A549 (cell line): ENCODE measurements at regions not wholly inside any gene's neighbourhood (a gene's known extent, or its start where the extent isn't known, plus 50 kb on each side); places are given as distances from the start of the nearest gene placed in this dataset.

Experiments
- ATAC-seq, 2 experiments: fragments of 200-7000 bp in 1 of 2; fragments of >200 bp in 1 of 2; cut with Nextera tagmentation in 1 of 2; cut with Tn5 transposase in 1 of 2; 3 replicates each; pipeline versions ENCODE4 v1.8.0 to v1.9.1; 2018 to 2020; ENCODE audit warnings: mild to moderate bottlenecking in 1 of 2, moderate library complexity in 1 of 2
- CTCF ChIA-PET: fragments of 300-600 bp; sonication (Branson Sonifier 250); formaldehyde crosslinking; extraction: SDS; loops from one replicate; lab custom pipeline; 2021; ENCODE audit warnings: antibody characterized with exemption, inconsistent platforms; lab: Yijun Ruan, JAX
- POLR2A ChIA-PET: fragments of 350-600 bp; formaldehyde crosslinking; extraction: SDS; loops from one replicate; lab custom pipeline; 2021; ENCODE audit warnings: antibody characterized with exemption, inconsistent platforms; lab: Yijun Ruan, JAX
- DNase-seq, 2 experiments: peaks; one replicate each; pipeline versions ENCODE4 v3.0.0 to v3.0.0-alpha.2; 2011 to 2016; ENCODE audit warnings: low read depth in 1 of 2, low spot score in 1 of 2
- FAIRE-seq: peaks from 2 replicates; lab custom pipeline; 2011; peaks lifted over from hg19 to GRCh38; lab: Jason Lieb, UNC
- H3K27ac ChIP-seq, 2 experiments: fragments of >200 bp; sonication (Bioruptor Twin); formaldehyde crosslinking; 3 replicates each; pipeline ENCODE4 v1.5.1; 2016 to 2017
- H3K4me1 ChIP-seq: fragments of >200 bp; sonication (Bioruptor Twin); formaldehyde crosslinking; 3 replicates; pipeline ENCODE4 v1.6.1; 2016
- H3K4me2 ChIP-seq: fragments of >200 bp; sonication (Bioruptor Twin); formaldehyde crosslinking; 3 replicates; pipeline ENCODE4 v1.6.1; 2016
- H3K4me3 ChIP-seq: fragments of >200 bp; sonication (Bioruptor Twin); formaldehyde crosslinking; 3 replicates; pipeline ENCODE4 v1.5.1; 2016
- H3K9me3 ChIP-seq: fragments of >200 bp; sonication (Bioruptor Twin); formaldehyde crosslinking; 3 replicates; pipeline ENCODE4 v1.6.1; 2016
- ATOH8 ChIP-seq: fragments of 250-450 bp; sonication (Bioruptor Pico); IDR thresholded peaks from 2 replicates; pipeline ENCODE4 v1.5.0; 2020; ENCODE audit warnings: low read depth, mild to moderate bottlenecking, moderate library complexity
- BCL3 ChIP-seq: fragments of >200 bp; sonication (Bioruptor Twin); formaldehyde crosslinking; IDR thresholded peaks from 3 replicates; pipeline ENCODE4 v1.6.1; 2016
- CBX2 ChIP-seq: fragments of 200-600 bp; sonication (generic); IDR thresholded peaks from 2 replicates; pipeline ENCODE4 v1.6.1; 2016; ENCODE audit warnings: low read depth, mild to moderate bottlenecking, borderline replicate concordance
- CEBPB ChIP-seq, 2 experiments: fragments of >200 bp in 1 of 2; sonication (Bioruptor Twin) in 1 of 2; formaldehyde crosslinking in 1 of 2; IDR thresholded peaks; 2 replicates each; pipeline ENCODE4 v1.6.1; 2012 to 2016
- CHD2 ChIP-seq: fragments of 150-350 bp; IDR thresholded peaks from 2 replicates; pipeline ENCODE4 v1.6.1; 2014; ENCODE audit warnings: low read length; ENCODE audit not compliant: partially characterized antibody
- CHD4 ChIP-seq: fragments of 200-600 bp; sonication (generic); IDR thresholded peaks from 2 replicates; pipeline ENCODE4 v1.6.1; 2016; ENCODE audit warnings: antibody characterized with exemption, mild to moderate bottlenecking, borderline replicate concordance
- HDAC2 ChIP-seq: fragments of 200-600 bp; sonication (generic); IDR thresholded peaks from 2 replicates; pipeline ENCODE4 v1.6.1; 2016
- HMGXB4 ChIP-seq: fragments of 250-450 bp; sonication (Bioruptor Pico); IDR thresholded peaks from 2 replicates; pipeline ENCODE4 v1.5.0; 2021; ENCODE audit warnings: mild to moderate bottlenecking, moderate library complexity, borderline replicate concordance
- HOXA7 ChIP-seq: fragments of 250-450 bp; sonication (Bioruptor Pico); IDR thresholded peaks from 2 replicates; pipeline ENCODE4 v1.5.0; 2020; ENCODE audit warnings: mild to moderate bottlenecking, moderate library complexity
- JUN ChIP-seq, 2 experiments: fragments of >200 bp; sonication (Bioruptor Twin); formaldehyde crosslinking; IDR thresholded peaks; 2 replicates in 1 of 2; 3 replicates in 1 of 2; pipeline ENCODE4 v1.6.1; 2016 to 2017
- JUNB ChIP-seq: fragments of >200 bp; sonication (Bioruptor Twin); formaldehyde crosslinking; IDR thresholded peaks from 2 replicates; pipeline ENCODE4 v1.6.1; 2016
- NPAS2 ChIP-seq: fragments of 250-450 bp; sonication (Bioruptor Pico); IDR thresholded peaks from 2 replicates; pipeline ENCODE4 v1.8.0; 2022; ENCODE audit warnings: mild to moderate bottlenecking, moderate library complexity, borderline replicate concordance
- RCOR1 ChIP-seq: fragments of 150-350 bp; IDR thresholded peaks from 2 replicates; pipeline ENCODE4 v1.6.1; 2014; ENCODE audit warnings: antibody characterized with exemption, low read length, low read depth
- RNF2 ChIP-seq: fragments of 200-600 bp; sonication (generic); IDR thresholded peaks from 2 replicates; pipeline ENCODE4 v1.6.1; 2016; ENCODE audit warnings: low read depth, mild to moderate bottlenecking, antibody characterized with exemption, moderate library complexity, borderline replicate concordance
- SMC3 ChIP-seq: fragments of >200 bp; sonication (Bioruptor Twin); formaldehyde crosslinking; IDR thresholded peaks from 3 replicates; pipeline ENCODE4 v1.6.1; 2018; ENCODE audit warnings: inconsistent platforms
- TP53 ChIP-seq: fragments of 250-450 bp; sonication (Bioruptor Pico); IDR thresholded peaks from 2 replicates; pipeline ENCODE4 v1.5.0; 2021; ENCODE audit warnings: mild to moderate bottlenecking, moderate library complexity
- USF2 ChIP-seq: fragments of 450-650 bp; IDR thresholded peaks from 2 replicates; pipeline ENCODE4 v1.6.1; 2014; ENCODE audit warnings: antibody characterized with exemption
- ZC3H11A ChIP-seq: fragments of 450-650 bp; IDR thresholded peaks from 2 replicates; pipeline ENCODE4 v1.6.1; 2014; ENCODE audit warnings: antibody characterized with exemption, mild to moderate bottlenecking
- ZSCAN20 ChIP-seq: fragments of 250-450 bp; sonication (Bioruptor Pico); IDR thresholded peaks from 2 replicates; pipeline ENCODE4 v1.8.0; 2022; ENCODE audit warnings: mild to moderate bottlenecking, moderate library complexity
- WGBS: methylation state at CpG from one replicate; pipeline ENCODE4 v1.1.6; 2017; ENCODE audit errors: missing lambda C conversion rate; 5-methylcytosine and 5-hydroxymethylcytosine counted together
- TF ChIP-seq, protein P1 (sequence below): IDR thresholded peaks from 2 replicates; pipeline ENCODE4 v1.6.1; 2012

GRCh38 chr1:17967623-17968255 is 139.9 kb upstream of the IGSF21 start:
- ChIA-PET CTCF (no interaction called here), POLR2A (no interaction called here)
- TF ChIP-seq USF2 (no peak), CHD4 (no peak), RNF2 (no peak), CBX2 (no peak), HOXA7 (CRISPR knock-in tag) (no peak), CHD2 (no peak), NPAS2 (no peak), TP53 (no peak), JUN (IDR thresholded peaks at IDR 0.05) (no peak), BCL3 (no peak)
- FAIRE-seq (no peak), ATAC-seq (no peak), DNase-seq (no peak)
- Histone ChIP-seq H3K4me1 (no peaks in the 10 kb centered on the region), H3K9me3 (no peaks in the 10 kb centered on the region), H3K4me3 (no peak overlapping the region), H3K27ac (no peak overlapping the region), H3K4me2 (no peak overlapping the region)
- 0% methylated on average over 2 of the region's 2 CpGs for WGBS

- 5% methylated on average over 3 of the region's 5 CpGs for WGBS
- Histone ChIP-seq H3K9me3 (no peaks in the 10 kb centered on the region), H3K4me2 (no peak overlapping the region), H3K27ac (no peak overlapping the region), H3K4me1 (no peaks in the 10 kb centered on the region), H3K4me3 (no peak overlapping the region)
- DNase-seq = no peak
- ChIA-PET POLR2A (no interaction called here), CTCF (no interaction called here)
- no peak for TF ChIP-seq CEBPB (IDR thresholded peaks at IDR 0.05)
- no peak for TF ChIP-seq SMC3
- no peak for TF ChIP-seq BCL3
- TF ChIP-seq HMGXB4 = no peak
- TF ChIP-seq JUNB = no peak
- no peak for TF ChIP-seq RCOR1
- no peak for TF ChIP-seq ZC3H11A
- no peak for ATAC-seq
- FAIRE-seq = no peak
Measured at GRCh38 chr1:17970757-17971156, 136.8 kb upstream of the IGSF21 start.

DNA sequence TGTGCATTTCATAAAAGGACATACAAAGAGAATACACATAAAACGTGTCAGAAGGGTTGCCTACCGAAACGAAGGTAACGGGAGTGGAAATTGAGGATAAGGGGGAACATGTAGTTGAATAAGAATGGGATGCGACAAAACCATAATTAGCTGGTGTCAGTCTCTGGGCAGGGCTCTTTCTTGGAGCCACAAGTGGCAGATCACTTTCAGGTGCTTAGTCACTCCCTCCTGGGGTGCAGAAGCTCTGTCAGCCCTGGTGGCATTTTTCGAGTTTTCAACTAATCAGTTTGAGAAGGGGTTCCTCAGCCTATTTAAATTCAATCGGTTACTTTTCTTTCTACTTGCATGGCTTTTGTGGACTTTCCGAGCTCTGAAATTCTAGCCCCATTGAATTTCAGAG is 133.9 kb upstream of the IGSF21 start:
- no peak for ATAC-seq
- ChIA-PET POLR2A (no interaction called here), CTCF (no interaction called here)
- Histone ChIP-seq H3K4me1 (no peaks in the 10 kb centered on the region), H3K4me3 (no peak overlapping the region), H3K27ac (no peak overlapping the region), H3K9me3 (no peaks in the 10 kb centered on the region), H3K4me2 (no peak overlapping the region)
- WGBS = 25% methylated on average over 8 of the region's 8 CpGs
- FAIRE-seq = no peak
- no peak for DNase-seq
- TF ChIP-seq ATOH8 (CRISPR knock-in tag) = no peak
- no peak for TF ChIP-seq CBX2
- no peak for TF ChIP-seq JUN (IDR thresholded peaks at IDR 0.05)
- TF ChIP-seq, protein P1, sequence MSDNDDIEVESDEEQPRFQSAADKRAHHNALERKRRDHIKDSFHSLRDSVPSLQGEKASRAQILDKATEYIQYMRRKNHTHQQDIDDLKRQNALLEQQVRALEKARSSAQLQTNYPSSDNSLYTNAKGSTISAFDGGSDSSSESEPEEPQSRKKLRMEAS = no peak
- TF ChIP-seq HDAC2 = no peak
- TF ChIP-seq ZSCAN20 (CRISPR knock-in tag) = no peak
